ENCODE measurements at regions not wholly inside any gene's neighbourhood (a gene's known extent, or its start where the extent isn't known, plus 50 kb on each side); places are given as distances from the start of the nearest gene placed in this dataset.

DNA sequence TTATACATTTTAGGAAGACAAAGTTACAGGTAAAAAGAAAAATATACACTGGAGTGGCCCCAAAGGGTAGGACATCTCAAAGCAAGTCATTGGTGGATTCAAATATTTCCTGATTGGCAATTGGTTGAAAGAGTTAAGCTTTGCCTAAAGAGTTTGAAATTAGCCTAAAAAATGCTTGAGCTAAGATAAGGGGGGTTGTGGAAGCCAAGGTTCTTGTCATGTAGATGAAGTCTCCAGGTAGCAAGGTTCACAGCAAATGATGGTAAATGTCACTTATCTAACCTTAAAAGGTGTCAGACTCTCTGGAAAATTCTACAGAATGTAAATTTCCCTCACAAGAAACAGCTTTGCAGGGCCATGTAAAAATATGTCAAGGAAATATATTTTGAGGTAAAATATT, 596.7 kb downstream of the FAT4 start:
- Mint-ChIP-seq H3K27me3 (ENCODE audit: low read depth) (no peaks in the 10 kb centered on the region), H3K4me3 (no peak overlapping the region), H3K27ac (no peak overlapping the region), H3K4me1 (ENCODE audit: low read depth) (no peaks in the 10 kb centered on the region), H3K36me3 (ENCODE audit: low read depth) (no peaks in the 10 kb centered on the region), H3K9me3 (no peaks in the 10 kb centered on the region)
- intact Hi-C loops (cut with micrococcal nuclease): no loop called here
- CTCF ChIA-PET: no interaction called here
- no peak for DNase-seq

DNA sequence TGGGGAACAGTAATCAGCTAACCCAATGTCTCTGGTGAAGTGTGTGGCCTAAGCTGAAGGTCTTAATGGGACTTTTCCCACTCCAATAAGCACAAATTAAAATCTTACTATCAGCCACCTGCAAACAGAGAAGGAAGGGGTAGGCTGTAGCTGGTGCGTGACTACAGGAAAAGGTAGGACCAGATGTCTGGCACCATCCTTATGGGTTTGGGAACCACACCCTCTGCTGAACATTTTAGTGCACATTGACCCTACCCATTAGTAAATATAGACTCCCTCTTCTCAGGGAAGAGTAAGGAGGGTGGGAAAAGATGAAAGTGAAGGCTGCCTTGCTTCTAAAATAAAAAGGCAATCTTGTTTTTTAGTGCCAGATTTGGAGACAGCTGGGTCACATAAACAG, 602.8 kb downstream of the FAT4 start:
- no peak overlapping the region for H3K4me3 Mint-ChIP-seq

GRCh38 chr4:125928652-125929051, 613.9 kb downstream of the FAT4 start:
- Mint-ChIP-seq H3K9me3 (peaks cover 12% of the 10 kb centered on the region), H3K27ac (no peak overlapping the region), H3K27me3 (ENCODE audit: low read depth) (no peaks in the 10 kb centered on the region), H3K4me3 (no peak overlapping the region), H3K36me3 (ENCODE audit: low read depth) (no peaks in the 10 kb centered on the region), H3K4me1 (ENCODE audit: low read depth) (no peaks in the 10 kb centered on the region)
- intact Hi-C loops (cut with micrococcal nuclease): no loop called here
- CTCF ChIA-PET: no interaction called here
- no peak for DNase-seq

More for the DNA sequence above, 602.8 kb downstream of the FAT4 start:
- no peaks in the 10 kb centered on the region for H3K36me3 Mint-ChIP-seq (ENCODE audit: low read depth)
- no peak for DNase-seq
- intact Hi-C loops (cut with micrococcal nuclease): no loop called here
- no peaks in the 10 kb centered on the region for H3K27me3 Mint-ChIP-seq (ENCODE audit: low read depth)
- no peaks in the 10 kb centered on the region for H3K4me1 Mint-ChIP-seq (ENCODE audit: low read depth)
- peaks cover 3% of the 10 kb centered on the region for H3K9me3 Mint-ChIP-seq
- CTCF ChIA-PET: no interaction called here
- no peak overlapping the region for H3K27ac Mint-ChIP-seq

- Mint-ChIP-seq H3K27ac (no peak overlapping the region), H3K4me3 (no peak overlapping the region), H3K27me3 (ENCODE audit: low read depth) (no peaks in the 10 kb centered on the region), H3K36me3 (ENCODE audit: low read depth) (no peaks in the 10 kb centered on the region), H3K9me3 (peaks cover 18% of the 10 kb centered on the region), H3K4me1 (ENCODE audit: low read depth) (no peaks in the 10 kb centered on the region)
- DNase-seq: no peak
- intact Hi-C loops (cut with micrococcal nuclease): no loop called here
- CTCF ChIA-PET: no interaction called here
These were observed 623.8 kb downstream of the FAT4 start for GRCh38 chr4:125938541-125938940.

DNA sequence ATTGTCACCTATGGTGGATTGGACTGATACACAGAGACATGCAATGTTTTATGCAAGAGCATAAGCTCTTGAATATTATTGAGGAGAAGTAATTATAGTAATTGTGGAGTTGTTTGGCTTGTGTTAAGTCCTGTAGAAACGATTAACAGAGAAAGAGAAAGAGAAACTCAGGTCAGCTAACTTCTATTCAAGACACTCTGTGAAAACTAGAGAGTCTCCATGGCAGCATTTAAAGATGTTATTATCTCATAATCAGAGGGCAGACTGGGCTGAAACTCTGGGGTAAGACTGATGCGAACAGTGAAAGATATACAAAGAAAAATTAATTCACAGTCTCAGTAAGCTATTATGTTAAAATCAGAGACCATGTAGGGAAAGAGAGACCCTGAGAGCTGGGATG, 625.7 kb downstream of the FAT4 start:
- Mint-ChIP-seq H3K4me1 (ENCODE audit: low read depth) (no peaks in the 10 kb centered on the region), H3K27ac (no peak overlapping the region), H3K27me3 (ENCODE audit: low read depth) (no peaks in the 10 kb centered on the region), H3K4me3 (no peak overlapping the region), H3K36me3 (ENCODE audit: low read depth) (no peaks in the 10 kb centered on the region), H3K9me3 (peaks cover 10% of the 10 kb centered on the region)
- CTCF ChIA-PET: no interaction called here
- DNase-seq: no peak
- intact Hi-C loops (cut with micrococcal nuclease): no loop called here

DNA sequence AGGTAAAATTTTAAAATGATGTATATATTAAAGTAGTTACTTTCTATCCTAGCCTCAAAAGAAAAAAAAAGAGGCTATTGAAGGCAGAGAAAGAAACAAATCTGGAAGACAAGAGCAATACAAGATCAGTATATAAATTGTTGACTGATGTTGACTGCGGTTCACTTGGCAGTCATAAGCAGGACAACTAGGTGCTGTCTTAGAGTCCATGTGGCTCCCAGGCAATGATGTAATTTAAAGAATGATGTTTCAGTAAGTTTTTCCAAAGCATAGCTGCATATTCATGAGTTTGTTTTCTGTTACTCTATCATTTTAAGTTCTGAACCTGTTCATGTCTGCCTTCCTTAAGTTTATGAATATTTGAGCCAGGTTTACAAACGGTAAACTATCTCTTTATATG, 630.2 kb downstream of the FAT4 start:
- Mint-ChIP-seq H3K36me3 (ENCODE audit: low read depth) (no peaks in the 10 kb centered on the region), H3K27ac (no peak overlapping the region), H3K4me1 (ENCODE audit: low read depth) (no peaks in the 10 kb centered on the region), H3K4me3 (no peak overlapping the region), H3K9me3 (peaks cover 9% of the 10 kb centered on the region), H3K27me3 (ENCODE audit: low read depth) (no peaks in the 10 kb centered on the region)
- CTCF ChIA-PET: no interaction called here
- intact Hi-C loops (cut with micrococcal nuclease): no loop called here
- DNase-seq: no peak

GRCh38 chr4:125948021-125948420, 633.3 kb downstream of the FAT4 start:
- Mint-ChIP-seq H3K4me3 (no peak overlapping the region), H3K27ac (no peak overlapping the region), H3K4me1 (ENCODE audit: low read depth) (no peaks in the 10 kb centered on the region), H3K27me3 (ENCODE audit: low read depth) (no peaks in the 10 kb centered on the region), H3K36me3 (ENCODE audit: low read depth) (no peaks in the 10 kb centered on the region), H3K9me3 (peaks cover 4% of the 10 kb centered on the region)
- CTCF ChIA-PET: no interaction called here
- intact Hi-C loops (cut with micrococcal nuclease): no loop called here
- DNase-seq: no peak

DNA sequence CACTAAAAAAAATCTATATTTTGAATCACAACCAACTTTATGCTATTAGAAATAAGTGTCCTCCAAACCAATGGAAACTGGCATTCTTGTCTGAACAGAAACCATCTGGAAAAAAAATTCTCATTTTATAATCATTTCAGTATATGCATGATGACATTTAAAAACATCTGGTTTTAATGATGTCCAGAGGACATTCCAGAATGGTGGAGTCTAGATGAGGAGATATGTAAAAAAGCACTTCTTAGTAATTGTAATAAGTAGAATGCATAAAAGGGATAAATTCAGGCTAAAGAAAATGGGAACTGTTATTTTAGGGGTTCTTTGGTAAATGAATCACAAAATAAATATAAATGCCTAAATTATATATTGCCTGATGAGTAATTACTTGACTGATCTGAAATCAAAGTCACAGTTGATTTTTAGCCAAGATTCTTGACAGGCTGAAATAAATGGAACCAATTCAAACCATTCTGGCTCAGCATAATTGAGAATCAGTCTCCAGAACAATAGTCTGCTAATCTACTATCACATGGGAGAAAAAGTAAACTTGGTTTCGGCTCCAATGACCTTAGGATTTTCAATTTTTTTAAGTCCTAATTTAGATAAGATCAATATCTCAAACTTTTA, 636.6 kb downstream of the FAT4 start:
- intact Hi-C loops (cut with micrococcal nuclease): no loop called here
- peaks cover 2% of the 10 kb centered on the region for H3K9me3 Mint-ChIP-seq
- H3K36me3 Mint-ChIP-seq (ENCODE audit: low read depth): no peaks in the 10 kb centered on the region
- no peaks in the 10 kb centered on the region for H3K4me1 Mint-ChIP-seq (ENCODE audit: low read depth)
- H3K4me3 Mint-ChIP-seq: no peak overlapping the region
- H3K27me3 Mint-ChIP-seq (ENCODE audit: low read depth): no peaks in the 10 kb centered on the region
- DNase-seq: no peak
- H3K27ac Mint-ChIP-seq: no peak overlapping the region
- CTCF ChIA-PET: no interaction called here

- Mint-ChIP-seq H3K36me3 (ENCODE audit: low read depth) (no peaks in the 10 kb centered on the region), H3K9me3 (peaks cover 2% of the 10 kb centered on the region)
- intact Hi-C loops (cut with micrococcal nuclease): no loop called here
These were observed 637.9 kb downstream of the FAT4 start for GRCh38 chr4:125952631-125953030.

GRCh38 chr4:125956276-125956675, 641.5 kb downstream of the FAT4 start:
- intact Hi-C loops (cut with micrococcal nuclease): no loop called here
- Mint-ChIP-seq H3K9me3 (peaks cover 7% of the 10 kb centered on the region), H3K27me3 (ENCODE audit: low read depth) (no peaks in the 10 kb centered on the region), H3K27ac (no peak overlapping the region), H3K36me3 (ENCODE audit: low read depth) (no peaks in the 10 kb centered on the region), H3K4me1 (ENCODE audit: low read depth) (no peaks in the 10 kb centered on the region), H3K4me3 (no peak overlapping the region)
- CTCF ChIA-PET: no interaction called here
- no peak for DNase-seq

More at GRCh38 chr4:125952631-125953030, 637.9 kb downstream of the FAT4 start:
- CTCF ChIA-PET: no interaction called here
- Mint-ChIP-seq H3K27ac (no peak overlapping the region), H3K4me1 (ENCODE audit: low read depth) (no peaks in the 10 kb centered on the region), H3K27me3 (ENCODE audit: low read depth) (no peaks in the 10 kb centered on the region), H3K4me3 (no peak overlapping the region)
- DNase-seq: no peak

DNA sequence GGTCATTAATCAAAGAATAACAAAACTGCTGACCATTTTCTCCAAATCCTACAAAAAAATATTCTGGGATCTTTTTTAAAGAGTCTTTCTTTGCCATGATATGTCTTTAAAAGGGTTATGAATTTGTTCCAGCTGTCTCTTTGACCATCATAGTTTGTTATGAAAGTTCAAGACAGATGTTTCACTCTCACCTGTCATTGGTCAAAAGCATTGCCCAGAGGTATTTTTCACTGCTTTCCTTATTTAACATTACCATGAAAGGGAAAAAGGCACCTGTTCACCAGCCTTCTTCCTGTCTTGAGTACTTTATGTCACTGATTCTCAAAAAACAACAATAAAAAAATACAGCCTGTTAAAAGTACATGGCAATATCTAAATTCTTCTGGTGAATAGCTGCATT, 643.8 kb downstream of the FAT4 start:
- Mint-ChIP-seq H3K27ac (no peak overlapping the region), H3K27me3 (ENCODE audit: low read depth) (no peaks in the 10 kb centered on the region), H3K9me3 (peaks cover 8% of the 10 kb centered on the region), H3K4me1 (ENCODE audit: low read depth) (no peaks in the 10 kb centered on the region), H3K4me3 (no peak overlapping the region), H3K36me3 (ENCODE audit: low read depth) (no peaks in the 10 kb centered on the region)
- intact Hi-C loops (cut with micrococcal nuclease): no loop called here
- CTCF ChIA-PET: no interaction called here
- no peak for DNase-seq

DNA sequence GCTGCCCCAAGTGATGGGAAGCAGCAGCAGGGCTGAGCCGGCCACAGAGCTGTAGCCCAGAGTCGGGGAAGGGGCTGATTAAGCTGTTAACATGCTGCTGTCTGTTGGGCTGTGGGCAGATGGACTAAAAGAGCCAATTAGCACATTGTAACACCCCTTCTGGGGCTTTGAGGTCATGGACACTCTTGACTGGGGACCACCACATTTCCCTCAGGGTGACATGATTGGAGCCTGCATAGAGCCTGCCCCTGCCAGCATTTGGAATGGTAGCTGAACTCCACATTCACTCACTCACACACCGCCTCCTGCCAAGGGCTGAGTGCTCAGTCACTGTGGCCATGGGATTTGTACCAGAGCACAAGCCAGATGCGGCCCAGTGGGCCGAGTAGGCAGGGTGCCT, 646.9 kb downstream of the FAT4 start:
- Mint-ChIP-seq H3K4me3 (no peak overlapping the region), H3K27me3 (ENCODE audit: low read depth) (no peaks in the 10 kb centered on the region), H3K27ac (no peak overlapping the region), H3K36me3 (ENCODE audit: low read depth) (no peaks in the 10 kb centered on the region), H3K9me3 (peaks cover 8% of the 10 kb centered on the region), H3K4me1 (ENCODE audit: low read depth) (no peaks in the 10 kb centered on the region)
- intact Hi-C loops (cut with micrococcal nuclease): no loop called here
- CTCF ChIA-PET: no interaction called here
- DNase-seq: no peak

DNA sequence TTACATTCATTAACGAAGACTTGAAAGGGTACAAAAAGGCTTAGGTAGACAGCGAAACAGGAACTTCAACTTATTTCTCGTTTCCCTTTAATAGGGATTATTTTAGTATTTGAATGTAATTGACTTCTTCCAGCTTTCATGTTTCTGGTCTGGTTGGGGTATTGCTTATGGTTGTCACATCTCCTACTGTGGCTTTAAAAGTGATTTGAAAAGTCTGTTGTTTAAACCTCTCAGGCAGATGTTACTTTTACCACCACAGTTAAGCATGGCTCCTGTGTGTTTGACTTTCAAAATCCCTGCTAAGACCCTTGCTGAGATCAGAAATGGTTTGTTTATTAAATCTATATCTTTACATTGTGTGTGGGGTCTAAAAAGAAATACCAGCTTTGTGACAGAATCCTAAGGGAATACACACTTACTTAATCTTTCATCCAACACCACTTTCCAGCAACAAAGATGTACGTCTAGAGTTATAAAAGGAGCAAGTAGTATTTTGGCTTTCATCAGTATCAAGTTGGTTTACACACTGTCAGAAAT, 661.2 kb downstream of the FAT4 start:
- no peaks in the 10 kb centered on the region for H3K4me1 Mint-ChIP-seq (ENCODE audit: low read depth)
- H3K36me3 Mint-ChIP-seq (ENCODE audit: low read depth): no peaks in the 10 kb centered on the region
- DNase-seq: no peak
- intact Hi-C loops (cut with micrococcal nuclease): no loop called here
- no peak overlapping the region for H3K27ac Mint-ChIP-seq
- H3K4me3 Mint-ChIP-seq: no peak overlapping the region
- CTCF ChIA-PET: no interaction called here
- H3K27me3 Mint-ChIP-seq (ENCODE audit: low read depth): no peaks in the 10 kb centered on the region
- peaks cover 9% of the 10 kb centered on the region for H3K9me3 Mint-ChIP-seq
